HEK293 (cell line): ENCODE measurements at regions not wholly inside any gene's neighbourhood (a gene's known extent, or its start where the extent isn't known, plus 50 kb on each side); places are given as distances from the start of the nearest gene placed in this dataset.
A peak's percentile ranks its signal among the peaks of the same experiment; 100 is the strongest.

Source experiments
- CTCF ChIA-PET: fragments of 350-600 bp; formaldehyde crosslinking; extraction: SDS; loops from one replicate; lab custom pipeline; 2021; ENCODE audit warnings: antibody characterized with exemption; lab: Yijun Ruan, JAX
- POLR2A ChIA-PET: fragments of 300-600 bp; formaldehyde crosslinking; extraction: SDS; loops from one replicate; lab custom pipeline; 2020; ENCODE audit warnings: antibody characterized with exemption, inconsistent platforms; lab: Yijun Ruan, JAX
- H3K27ac ChIP-seq: fragments of 200-500 bp; sonication (Bioruptor generic); 2 replicates; pipeline ENCODE4 v1.5.1; 2014; ENCODE audit warnings: low read depth, low read length, control low read depth, inconsistent platforms; ENCODE audit errors: extremely low read depth
- H3K36me3 ChIP-seq, 2 experiments: fragments of 200-500 bp in 1 of 2; sonication (Bioruptor generic) in 1 of 2; 1 replicate in 1 of 2; 2 replicates in 1 of 2; pipeline ENCODE4 v1.5.1; 2014 to 2017; ENCODE audit warnings: inconsistent platforms in 2 of 2, low read length in 2 of 2; ENCODE audit not compliant: control insufficient read depth in 2 of 2, insufficient read depth in 1 of 2
- H3K4me1 ChIP-seq: fragments of 200-500 bp; sonication (Bioruptor generic); 2 replicates; pipeline ENCODE4 v1.5.1; 2014; ENCODE audit warnings: mild to moderate bottlenecking, low read length, inconsistent platforms; ENCODE audit not compliant: control insufficient read depth, insufficient read depth
- H3K4me3 ChIP-seq: 2 replicates; pipeline ENCODE4 v1.5.1; 2011; ENCODE audit warnings: low read depth, mild to moderate bottlenecking, control low read depth, low read length, moderate library complexity
- H3K9me3 ChIP-seq: fragments of 200-500 bp; sonication (Bioruptor generic); 2 replicates; pipeline ENCODE4 v1.5.1; 2014; ENCODE audit warnings: low read depth, low read length, inconsistent platforms; ENCODE audit not compliant: control insufficient read depth, insufficient read depth
- GLI4 ChIP-seq: fragments of 450-650 bp; formaldehyde crosslinking; IDR thresholded peaks from 2 replicates; pipeline ENCODE4 v1.5.1; 2016; ENCODE audit warnings: missing biosample characterization, missing genetic modification characterization
- PRDM10 ChIP-seq: fragments of 450-650 bp; formaldehyde crosslinking; IDR thresholded peaks from 2 replicates; pipeline ENCODE4 v1.5.1; 2016; ENCODE audit warnings: missing biosample characterization, missing genetic modification characterization
- REPIN1 ChIP-seq: fragments of 450-650 bp; formaldehyde crosslinking; IDR thresholded peaks from 2 replicates; pipeline ENCODE4 v1.5.1; 2017; ENCODE audit warnings: missing biosample characterization, missing genetic modification characterization, low read depth
- SP3 ChIP-seq: fragments of 450-650 bp; formaldehyde crosslinking; IDR thresholded peaks from 2 replicates; pipeline ENCODE4 v1.5.1; 2016; ENCODE audit warnings: missing biosample characterization, missing genetic modification characterization
- ZBTB17 ChIP-seq: fragments of 450-650 bp; formaldehyde crosslinking; IDR thresholded peaks from 2 replicates; pipeline ENCODE4 v1.5.1; 2016; ENCODE audit warnings: missing biosample characterization, missing genetic modification characterization
- ZBTB21 ChIP-seq: fragments of 450-650 bp; formaldehyde crosslinking; IDR thresholded peaks from 2 replicates; pipeline ENCODE4 v1.5.1; 2017; ENCODE audit warnings: missing biosample characterization, missing genetic modification characterization
- ZBTB8A ChIP-seq: fragments of 450-650 bp; formaldehyde crosslinking; IDR thresholded peaks from 2 replicates; pipeline ENCODE4 v1.5.1; 2016; ENCODE audit warnings: missing biosample characterization, missing genetic modification characterization
- ZFP69B ChIP-seq: fragments of 450-650 bp; formaldehyde crosslinking; IDR thresholded peaks from 2 replicates; pipeline ENCODE4 v1.5.1; 2016; ENCODE audit warnings: missing biosample characterization, missing genetic modification characterization
- ZNF132 ChIP-seq: fragments of 450-650 bp; formaldehyde crosslinking; IDR thresholded peaks from 2 replicates; pipeline ENCODE4 v1.5.1; 2017; ENCODE audit warnings: missing biosample characterization, missing genetic modification characterization, borderline replicate concordance
- ZNF202 ChIP-seq: fragments of 450-650 bp; formaldehyde crosslinking; IDR thresholded peaks from 2 replicates; pipeline ENCODE4 v1.5.1; 2016; ENCODE audit warnings: missing biosample characterization, missing genetic modification characterization, borderline replicate concordance
- ZNF24 ChIP-seq: fragments of 450-650 bp; formaldehyde crosslinking; IDR thresholded peaks from 2 replicates; pipeline ENCODE4 v1.5.1; 2016; ENCODE audit warnings: missing biosample characterization, missing genetic modification characterization
- ZNF548 ChIP-seq: fragments of 450-650 bp; formaldehyde crosslinking; IDR thresholded peaks from 2 replicates; pipeline ENCODE4 v1.5.1; 2016; ENCODE audit warnings: missing biosample characterization, missing genetic modification characterization
- ZNF571 ChIP-seq: fragments of 450-650 bp; formaldehyde crosslinking; IDR thresholded peaks from 2 replicates; pipeline ENCODE4 v1.5.0; 2017; ENCODE audit warnings: missing biosample characterization, missing genetic modification characterization
- ZNF830 ChIP-seq: fragments of 450-650 bp; IDR thresholded peaks from 2 replicates; pipeline ENCODE4 v1.5.0; 2018; ENCODE audit warnings: missing biosample characterization, missing genetic modification characterization, low read depth, mild to moderate bottlenecking, moderate library complexity
- TF ChIP-seq, protein P1 (sequence below): fragments of 450-650 bp; formaldehyde crosslinking; IDR thresholded peaks from 2 replicates; pipeline ENCODE4 v1.5.1; 2016; ENCODE audit warnings: missing biosample characterization, missing genetic modification characterization
- TF ChIP-seq, protein P2 (sequence below): fragments of 450-650 bp; formaldehyde crosslinking; IDR thresholded peaks from 2 replicates; pipeline ENCODE4 v1.5.1; 2016; ENCODE audit warnings: missing biosample characterization, missing genetic modification characterization
- TF ChIP-seq, protein P3 (sequence below): fragments of 450-650 bp; formaldehyde crosslinking; conservative IDR thresholded peaks from 2 replicates; pipeline ENCODE4 v1.5.1; 2016; ENCODE audit warnings: low read depth, missing biosample characterization, missing genetic modification characterization
- TF ChIP-seq, protein P4 (sequence below): fragments of 450-650 bp; formaldehyde crosslinking; IDR thresholded peaks from 2 replicates; pipeline ENCODE4 v1.5.1; 2016; ENCODE audit warnings: missing biosample characterization, missing genetic modification characterization, low read depth

DNA sequence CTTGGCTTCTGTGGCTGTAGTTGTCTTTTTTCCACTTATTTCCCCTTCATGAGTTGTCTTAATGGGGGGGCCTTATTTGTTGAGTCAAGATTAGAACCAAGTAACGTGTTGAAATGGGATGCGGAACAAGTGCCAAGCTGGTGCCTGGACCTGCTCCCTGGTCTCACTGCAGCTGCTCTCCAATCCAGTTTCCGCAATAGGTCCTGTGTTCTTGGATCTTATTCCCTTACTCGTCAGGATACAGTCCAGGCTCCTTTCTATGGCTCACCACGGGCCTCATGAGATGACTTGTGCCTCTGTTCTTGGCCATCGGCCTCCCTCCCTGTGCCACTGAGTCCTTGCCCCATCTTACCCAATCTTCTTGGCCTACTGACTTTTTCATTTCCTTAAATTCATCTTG, 159.6 kb upstream of the CADM1 start (continued):
- no peak for TF ChIP-seq ZNF24 (tag by site-specific recombination)
- no peak for TF ChIP-seq ZNF202 (tag by site-specific recombination)
- no peak for TF ChIP-seq ZBTB8A
- TF ChIP-seq, protein P1, sequence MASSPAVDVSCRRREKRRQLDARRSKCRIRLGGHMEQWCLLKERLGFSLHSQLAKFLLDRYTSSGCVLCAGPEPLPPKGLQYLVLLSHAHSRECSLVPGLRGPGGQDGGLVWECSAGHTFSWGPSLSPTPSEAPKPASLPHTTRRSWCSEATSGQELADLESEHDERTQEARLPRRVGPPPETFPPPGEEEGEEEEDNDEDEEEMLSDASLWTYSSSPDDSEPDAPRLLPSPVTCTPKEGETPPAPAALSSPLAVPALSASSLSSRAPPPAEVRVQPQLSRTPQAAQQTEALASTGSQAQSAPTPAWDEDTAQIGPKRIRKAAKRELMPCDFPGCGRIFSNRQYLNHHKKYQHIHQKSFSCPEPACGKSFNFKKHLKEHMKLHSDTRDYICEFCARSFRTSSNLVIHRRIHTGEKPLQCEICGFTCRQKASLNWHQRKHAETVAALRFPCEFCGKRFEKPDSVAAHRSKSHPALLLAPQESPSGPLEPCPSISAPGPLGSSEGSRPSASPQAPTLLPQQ (tag by site-specific recombination): no peak
- TF ChIP-seq GLI4 (tag by site-specific recombination): no peak
- no peak for TF ChIP-seq ZNF571 (tag by site-specific recombination)
- no peak for TF ChIP-seq ZFP69B (tag by site-specific recombination)
- TF ChIP-seq, protein P2, sequence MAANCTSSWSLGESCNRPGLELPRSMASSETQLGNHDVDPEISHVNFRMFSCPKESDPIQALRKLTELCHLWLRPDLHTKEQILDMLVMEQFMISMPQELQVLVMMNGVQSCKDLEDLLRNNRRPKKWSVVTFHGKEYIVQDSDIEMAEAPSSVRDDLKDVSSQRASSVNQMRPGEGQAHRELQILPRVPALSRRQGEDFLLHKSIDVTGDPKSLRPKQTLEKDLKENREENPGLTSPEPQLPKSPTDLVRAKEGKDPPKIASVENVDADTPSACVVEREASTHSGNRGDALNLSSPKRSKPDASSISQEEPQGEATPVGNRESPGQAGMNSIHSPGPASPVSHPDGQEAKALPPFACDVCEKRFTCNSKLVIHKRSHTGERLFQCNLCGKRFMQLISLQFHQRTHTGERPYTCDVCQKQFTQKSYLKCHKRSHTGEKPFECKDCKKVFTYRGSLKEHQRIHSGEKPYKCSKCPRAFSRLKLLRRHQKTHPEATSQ (tag by site-specific recombination): no peak
- TF ChIP-seq ZBTB21: no peak
- no peak for TF ChIP-seq ZNF830 (tag by site-specific recombination)
- TF ChIP-seq SP3 (tag by site-specific recombination): no peak
- TF ChIP-seq ZBTB17 (tag by site-specific recombination): no peak

GRCh38 chr11:115660030-115660805, 156.0 kb upstream of the CADM1 start:
- Histone ChIP-seq H3K9me3 (no peaks in the 10 kb centered on the region), H3K4me3 (peak overlapping the region; percentile 38), H3K4me1 (no peaks in the 10 kb centered on the region; the same call in 1 of the 2 replicates), H3K36me3 (no peaks in the 10 kb centered on the region), H3K27ac (no peak overlapping the region; the same call in 1 of the 2 replicates)
- TF ChIP-seq ZNF548 (no peak), PRDM10 (tag by site-specific recombination) (no peak)
- POLR2A ChIA-PET: interaction anchor here (0.6 to 1.0 kb wide), 6 partner anchors 9 to 563 kb away, joined by 3 to 6 read pairs (median 3); no protein-coding TSS in a partner anchor
- CTCF ChIA-PET: interaction anchor here (0.7 kb wide), 1 partner anchor 253 kb away, joined by 3 read pairs; no protein-coding TSS in a partner anchor

- no peaks in the 10 kb centered on the region for H3K9me3 ChIP-seq
- peak overlapping the region; percentile 20; the same call in 1 of the 2 replicates for H3K27ac ChIP-seq
- no peaks in the 10 kb centered on the region; the same call in 1 of the 2 replicates for H3K4me1 ChIP-seq
- ChIA-PET CTCF (interaction anchor here (0.6 to 0.7 kb wide), 3 partner anchors 156 to 351 kb away, joined by 3 read pairs; no protein-coding TSS in a partner anchor), POLR2A (interaction anchor here (0.6 to 1.9 kb wide), 7 partner anchors 10 to 562 kb away, joined by 3 to 6 read pairs (median 3); no protein-coding TSS in a partner anchor)
- no peaks in the 10 kb centered on the region for H3K36me3 ChIP-seq
- H3K4me3 ChIP-seq: peak overlapping the region; percentile 38
- no peak for TF ChIP-seq ZNF132
- TF ChIP-seq REPIN1 (tag by site-specific recombination): no peak
- TF ChIP-seq, protein P3, sequence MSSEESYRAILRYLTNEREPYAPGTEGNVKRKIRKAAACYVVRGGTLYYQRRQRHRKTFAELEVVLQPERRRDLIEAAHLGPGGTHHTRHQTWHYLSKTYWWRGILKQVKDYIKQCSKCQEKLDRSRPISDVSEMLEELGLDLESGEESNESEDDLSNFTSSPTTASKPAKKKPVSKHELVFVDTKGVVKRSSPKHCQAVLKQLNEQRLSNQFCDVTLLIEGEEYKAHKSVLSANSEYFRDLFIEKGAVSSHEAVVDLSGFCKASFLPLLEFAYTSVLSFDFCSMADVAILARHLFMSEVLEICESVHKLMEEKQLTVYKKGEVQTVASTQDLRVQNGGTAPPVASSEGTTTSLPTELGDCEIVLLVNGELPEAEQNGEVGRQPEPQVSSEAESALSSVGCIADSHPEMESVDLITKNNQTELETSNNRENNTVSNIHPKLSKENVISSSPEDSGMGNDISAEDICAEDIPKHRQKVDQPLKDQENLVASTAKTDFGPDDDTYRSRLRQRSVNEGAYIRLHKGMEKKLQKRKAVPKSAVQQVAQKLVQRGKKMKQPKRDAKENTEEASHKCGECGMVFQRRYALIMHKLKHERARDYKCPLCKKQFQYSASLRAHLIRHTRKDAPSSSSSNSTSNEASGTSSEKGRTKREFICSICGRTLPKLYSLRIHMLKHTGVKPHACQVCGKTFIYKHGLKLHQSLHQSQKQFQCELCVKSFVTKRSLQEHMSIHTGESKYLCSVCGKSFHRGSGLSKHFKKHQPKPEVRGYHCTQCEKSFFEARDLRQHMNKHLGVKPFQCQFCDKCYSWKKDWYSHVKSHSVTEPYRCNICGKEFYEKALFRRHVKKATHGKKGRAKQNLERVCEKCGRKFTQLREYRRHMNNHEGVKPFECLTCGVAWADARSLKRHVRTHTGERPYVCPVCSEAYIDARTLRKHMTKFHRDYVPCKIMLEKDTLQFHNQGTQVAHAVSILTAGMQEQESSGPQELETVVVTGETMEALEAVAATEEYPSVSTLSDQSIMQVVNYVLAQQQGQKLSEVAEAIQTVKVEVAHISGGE (tag by site-specific recombination): peak; percentile 40; the same call in 1 of the 2 replicates
- TF ChIP-seq, protein P4, sequence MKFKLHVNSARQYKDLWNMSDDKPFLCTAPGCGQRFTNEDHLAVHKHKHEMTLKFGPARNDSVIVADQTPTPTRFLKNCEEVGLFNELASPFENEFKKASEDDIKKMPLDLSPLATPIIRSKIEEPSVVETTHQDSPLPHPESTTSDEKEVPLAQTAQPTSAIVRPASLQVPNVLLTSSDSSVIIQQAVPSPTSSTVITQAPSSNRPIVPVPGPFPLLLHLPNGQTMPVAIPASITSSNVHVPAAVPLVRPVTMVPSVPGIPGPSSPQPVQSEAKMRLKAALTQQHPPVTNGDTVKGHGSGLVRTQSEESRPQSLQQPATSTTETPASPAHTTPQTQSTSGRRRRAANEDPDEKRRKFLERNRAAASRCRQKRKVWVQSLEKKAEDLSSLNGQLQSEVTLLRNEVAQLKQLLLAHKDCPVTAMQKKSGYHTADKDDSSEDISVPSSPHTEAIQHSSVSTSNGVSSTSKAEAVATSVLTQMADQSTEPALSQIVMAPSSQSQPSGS: no peak
These were observed 155.1 kb upstream of the CADM1 start for GRCh38 chr11:115659061-115659963.
